Stimulated activated CD8-positive, alpha-beta memory T cell treated with anti-CD3 and anti-CD28 coated beads, Interleukin-15, amount 100 ng/mL, for 24 hours (primary cell): ENCODE measurements at regions not wholly inside any gene's neighbourhood (a gene's known extent, or its start where the extent isn't known, plus 50 kb on each side); places are given as distances from the start of the nearest gene placed in this dataset.

ENCODE experiments used
- DNase-seq: peaks from one replicate; pipeline ENCODE4 v3.0.0-alpha.2; 2020; ENCODE audit warnings: low read depth

DNA sequence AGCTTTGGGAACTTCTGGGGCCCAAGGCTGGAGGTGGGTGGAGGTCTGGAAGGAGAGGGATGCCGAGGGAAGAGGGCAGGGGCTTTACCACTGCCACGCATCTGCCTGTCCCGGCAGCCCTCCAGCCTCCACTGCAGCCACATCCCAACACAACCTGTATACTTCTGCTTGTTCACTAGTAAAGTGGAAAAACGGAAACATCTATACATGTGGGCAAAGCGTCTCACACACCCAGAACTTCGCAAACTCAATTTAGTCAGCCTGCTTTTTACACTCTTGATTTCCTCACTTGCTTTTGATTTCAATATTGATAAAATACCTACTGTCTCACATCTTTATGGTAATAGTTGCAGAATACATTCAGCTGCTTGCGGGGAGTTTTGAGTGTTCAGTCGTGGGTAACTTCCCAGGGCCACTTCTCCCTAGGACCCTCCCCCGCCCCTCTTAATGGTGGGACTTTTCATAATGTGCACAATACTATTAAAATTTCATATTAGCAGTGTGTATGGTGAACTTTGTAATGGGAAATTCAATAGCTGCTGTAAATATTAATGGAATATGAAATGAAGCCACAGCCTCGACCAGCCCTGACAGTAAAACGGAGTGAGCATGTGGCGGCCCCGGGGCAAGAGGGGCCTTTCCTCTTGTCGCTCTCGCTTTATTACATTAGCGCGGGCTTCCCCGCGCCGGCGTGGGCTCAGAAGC is 85.2 kb downstream of the NR2F2 start:
- no peak for DNase-seq

DNA sequence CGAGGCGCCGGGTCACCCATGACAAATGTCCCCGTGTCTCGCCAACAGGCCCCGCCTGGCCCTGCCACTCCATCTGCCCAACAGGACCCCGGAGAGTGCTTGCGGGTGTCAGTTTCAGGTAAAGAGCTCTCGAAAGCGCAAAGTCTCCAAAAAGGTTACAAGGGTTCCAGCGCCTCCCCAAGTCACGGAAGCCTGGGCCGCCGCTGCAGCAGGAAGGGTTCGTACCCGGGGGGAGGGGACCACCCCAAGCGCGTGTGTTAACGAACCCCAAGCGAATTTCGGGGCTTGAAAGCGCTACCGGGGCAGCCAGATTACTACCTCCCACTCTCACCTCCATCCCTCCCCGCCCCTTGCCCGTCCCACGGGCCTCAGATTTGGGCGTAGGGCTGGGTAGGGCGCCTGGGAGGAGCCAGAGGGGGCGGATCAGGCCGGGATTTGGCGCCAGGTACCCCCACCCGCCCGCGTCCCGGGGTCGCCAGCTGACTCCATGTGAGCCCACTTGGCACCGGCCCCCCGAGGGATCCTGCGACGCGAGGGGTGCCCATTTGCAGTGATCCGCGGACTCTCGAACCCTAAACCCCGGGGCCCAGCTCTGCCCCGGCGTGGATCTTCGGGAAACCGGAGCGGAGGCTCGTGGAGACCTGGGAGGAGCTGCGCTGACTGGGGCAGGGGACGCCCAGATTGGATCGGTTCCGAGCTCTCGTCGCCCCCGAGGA is 85.9 kb downstream of the NR2F2 start:
- DNase-seq: no peak

DNA sequence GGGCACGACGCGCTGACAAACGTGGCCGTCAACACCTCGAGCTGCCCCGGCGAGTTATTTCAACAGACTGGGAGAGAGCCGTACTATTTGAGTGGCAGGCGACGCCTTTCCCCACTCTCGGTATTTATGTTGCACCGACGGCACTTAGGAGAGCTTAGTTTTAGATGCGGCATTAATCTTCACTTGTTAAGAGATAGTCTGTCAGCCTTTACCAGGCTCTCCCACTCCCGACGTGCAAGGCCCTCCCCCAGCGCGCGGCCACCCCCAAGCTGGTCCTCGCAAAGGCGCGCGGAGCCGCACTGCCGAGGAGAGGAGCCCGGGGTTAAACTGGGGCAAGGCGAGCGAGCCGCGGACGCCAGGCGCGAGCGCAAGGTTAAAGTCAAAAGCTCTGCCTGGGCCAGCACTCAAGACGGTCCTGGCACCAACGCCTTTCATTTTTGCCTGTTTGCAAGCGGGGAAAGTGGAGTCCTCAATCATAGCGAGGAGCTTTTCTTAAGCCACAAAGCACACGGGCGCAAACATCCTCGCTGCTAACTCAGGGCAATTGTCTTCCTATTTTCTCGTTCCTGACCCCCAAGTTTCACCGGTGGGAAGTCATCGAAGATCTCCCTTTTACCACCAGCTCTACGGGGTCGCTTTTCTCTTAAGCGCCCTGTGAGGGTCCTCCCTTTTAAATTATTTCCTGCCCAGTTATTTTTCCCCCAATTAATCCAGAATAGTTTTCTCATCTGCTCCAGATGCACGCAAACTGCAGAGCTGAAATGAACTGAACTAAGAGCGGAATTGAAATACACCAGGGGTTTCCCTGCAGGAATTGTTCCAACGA is 86.6 kb downstream of the NR2F2 start:
- DNase-seq: no peak

DNA sequence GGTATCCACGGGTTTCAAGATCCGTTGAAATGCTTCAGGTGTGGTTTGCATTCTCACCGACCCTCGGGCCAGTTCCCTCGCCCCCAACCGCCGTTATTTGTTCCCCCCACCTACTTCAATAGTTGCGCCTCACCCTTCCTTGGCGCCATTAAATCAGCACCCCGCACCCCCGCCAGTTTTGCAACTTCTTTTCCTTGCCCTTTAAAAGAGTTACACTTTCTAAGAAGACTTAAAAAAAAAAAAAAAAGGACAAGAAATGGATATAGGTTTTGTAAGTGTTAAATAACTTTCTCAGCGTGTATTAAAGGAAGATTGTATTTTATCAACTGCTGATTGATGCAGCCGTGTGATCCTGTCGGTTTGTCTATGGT is 87.2 kb downstream of the NR2F2 start:
- DNase-seq: no peak

DNA sequence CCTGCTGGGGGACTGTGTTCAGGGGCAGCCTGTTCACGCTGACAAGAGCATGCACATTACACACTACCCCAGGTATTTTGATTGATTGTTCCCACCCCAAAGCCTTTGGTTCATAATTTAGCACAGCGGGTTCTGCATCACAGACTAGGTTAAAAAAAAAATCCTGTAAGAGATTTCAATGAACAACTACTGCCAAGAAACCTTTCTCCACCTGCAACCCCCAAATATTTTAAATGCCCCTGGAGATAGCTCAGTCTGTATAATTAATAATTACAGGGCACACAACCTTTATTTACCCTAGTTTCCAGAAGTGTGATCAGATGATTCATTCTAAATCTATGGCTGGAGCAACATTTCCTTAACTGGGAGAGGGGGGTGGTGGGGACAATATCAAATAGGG is 87.6 kb downstream of the NR2F2 start:
- no peak for DNase-seq

DNA sequence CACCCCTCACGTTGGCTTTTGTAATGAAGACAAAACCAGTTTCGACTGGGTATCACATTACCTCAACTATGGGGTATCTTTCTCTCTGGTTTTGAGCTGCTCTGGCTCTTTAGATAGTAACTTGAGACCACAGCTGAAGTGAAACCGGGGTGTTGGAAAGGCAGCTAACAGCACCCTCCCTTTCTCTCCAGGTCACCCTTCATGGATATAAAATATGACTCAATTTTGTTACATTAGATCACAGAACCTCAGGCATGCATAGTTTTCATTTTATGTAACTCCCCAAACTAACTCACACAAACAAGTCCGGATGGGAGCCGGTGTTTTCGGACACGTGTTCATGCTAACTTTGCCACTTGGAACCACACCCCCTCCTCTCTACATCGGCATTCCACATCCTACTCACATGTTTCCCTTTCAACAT is 90.7 kb downstream of the NR2F2 start:
- no peak for DNase-seq

DNA sequence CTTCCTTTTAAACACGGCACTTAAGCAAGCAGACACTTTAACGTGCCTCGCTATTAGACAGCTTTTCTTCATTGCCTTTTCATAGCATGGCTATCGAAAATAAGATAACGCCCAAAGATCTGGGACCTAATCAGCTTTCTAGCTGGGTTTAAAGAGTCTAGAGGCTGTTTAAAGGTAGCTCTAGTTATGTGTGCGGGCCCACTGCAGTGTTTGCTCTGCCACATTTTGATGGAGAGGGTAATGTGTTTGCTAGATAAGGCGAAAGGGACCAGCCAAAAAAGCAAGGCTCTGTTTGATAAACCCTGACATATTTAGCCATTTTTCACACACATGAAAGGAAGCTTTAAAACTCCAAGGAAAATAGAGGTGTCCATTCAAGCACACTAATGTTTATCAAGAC is 91.6 kb downstream of the NR2F2 start:
- no peak for DNase-seq

DNA sequence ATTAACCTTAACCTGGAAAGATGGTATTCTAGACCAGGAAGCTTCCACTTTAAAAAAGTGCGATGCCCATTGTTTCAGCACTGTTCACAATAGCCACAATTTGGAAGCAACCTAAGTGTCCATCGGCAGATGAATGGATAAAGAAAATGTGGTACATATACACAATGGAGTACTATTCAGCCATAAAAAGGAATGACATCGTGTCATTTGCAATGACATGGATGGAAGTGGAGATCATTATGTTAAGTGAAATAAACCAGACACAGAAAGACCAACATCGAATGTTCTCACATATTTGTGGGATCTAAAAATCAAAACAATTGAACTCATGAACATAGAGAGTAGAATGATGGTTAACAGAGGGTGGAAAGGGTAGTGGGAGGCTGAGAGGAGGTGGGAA is 94.2 kb downstream of the NR2F2 start:
- no peak for DNase-seq

DNA sequence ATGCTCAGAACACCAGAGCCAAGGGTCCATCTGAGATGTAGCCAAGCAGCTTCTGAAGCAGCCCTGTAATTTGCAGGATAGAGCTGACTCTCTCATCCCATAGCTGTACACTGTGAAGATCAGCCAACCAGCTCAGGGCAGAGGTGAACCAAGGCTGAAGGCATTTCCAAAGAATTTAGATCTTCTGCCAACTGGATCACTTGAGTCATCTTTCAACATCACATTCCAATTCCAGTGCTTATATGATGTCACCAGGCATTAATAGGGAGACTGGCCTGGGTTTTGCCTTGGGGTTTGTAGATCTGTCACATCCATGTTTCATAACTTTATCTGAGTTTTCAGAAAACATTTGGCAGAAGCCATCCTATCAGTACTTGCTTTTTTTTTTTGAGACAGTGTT is 98.2 kb downstream of the NR2F2 start:
- DNase-seq: no peak

DNA sequence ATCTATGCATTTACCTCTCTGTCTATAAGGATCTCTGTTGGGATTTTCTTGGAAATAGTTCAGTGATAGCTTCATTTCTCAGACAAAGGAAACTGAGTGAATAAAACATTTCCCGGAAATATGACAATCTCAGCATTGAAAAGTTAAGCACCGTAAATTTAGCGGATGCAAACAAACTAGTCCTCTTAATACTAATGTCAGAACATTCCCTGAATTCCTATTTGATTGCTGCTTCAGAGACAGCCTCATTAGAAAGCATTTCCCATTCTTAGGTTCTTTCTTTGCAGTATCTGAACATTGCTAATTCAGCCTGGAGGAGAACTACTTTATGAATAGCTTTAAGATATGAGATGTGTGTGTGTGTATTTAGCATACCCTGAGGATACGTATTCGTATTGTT is 101.3 kb downstream of the NR2F2 start:
- no peak for DNase-seq

DNA sequence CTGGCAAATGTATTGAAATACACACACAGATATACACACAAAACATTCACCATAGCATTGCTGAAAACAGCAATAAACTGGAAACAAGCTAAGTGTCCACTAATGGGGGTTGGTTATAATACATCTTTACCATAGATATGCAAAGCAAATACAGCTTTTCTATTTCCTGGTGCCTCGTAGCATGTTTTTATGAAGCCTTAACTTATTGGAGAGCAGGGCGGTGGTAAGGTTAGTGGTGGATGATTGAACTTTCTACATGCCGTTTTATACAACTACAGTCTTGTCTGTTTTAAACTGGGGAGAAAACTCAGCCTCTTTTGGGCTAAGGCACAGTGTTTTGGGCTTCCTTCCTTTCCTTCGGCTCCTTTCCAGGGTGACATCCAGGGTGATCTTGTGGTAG is 104.5 kb downstream of the NR2F2 start:
- no peak for DNase-seq

DNA sequence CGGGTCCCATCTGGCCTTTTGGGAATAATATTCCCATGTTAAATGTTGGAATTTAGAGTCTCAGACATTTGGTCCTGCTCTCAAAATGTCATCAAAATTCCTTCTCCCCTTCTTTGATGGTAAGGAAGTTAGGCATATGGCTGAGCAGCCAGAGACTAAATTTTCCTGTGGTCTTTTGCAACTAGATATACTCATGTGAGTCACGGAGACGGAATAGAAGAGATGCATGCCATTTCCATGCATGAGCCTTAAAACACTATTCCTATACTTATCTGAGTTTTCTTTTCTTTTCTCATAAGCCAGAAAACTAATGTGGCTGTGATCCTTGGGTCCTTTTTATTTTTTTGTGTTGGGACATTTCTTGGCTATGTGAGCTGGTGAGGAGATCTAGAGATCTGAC is 105.3 kb downstream of the NR2F2 start:
- DNase-seq: no peak

DNA sequence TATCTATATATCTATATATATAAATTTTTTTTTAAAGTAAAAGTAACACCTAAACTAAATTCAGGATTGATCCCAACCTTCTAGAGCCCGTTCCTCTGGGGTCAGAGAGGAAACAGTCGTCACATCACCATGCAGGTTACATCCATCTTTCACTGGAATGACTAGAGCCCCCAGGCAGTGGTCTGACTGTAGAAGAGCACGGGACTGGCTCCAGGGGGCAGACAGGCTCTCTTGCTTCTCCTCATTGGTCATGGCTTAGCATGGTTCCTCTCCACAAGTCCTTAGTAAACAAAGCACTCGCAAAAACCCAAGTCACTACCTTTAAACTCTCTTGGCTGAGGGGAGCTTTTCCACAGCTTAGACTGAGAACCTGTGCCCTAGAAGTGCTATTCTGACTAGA is 110.5 kb downstream of the NR2F2 start:
- DNase-seq: no peak

DNA sequence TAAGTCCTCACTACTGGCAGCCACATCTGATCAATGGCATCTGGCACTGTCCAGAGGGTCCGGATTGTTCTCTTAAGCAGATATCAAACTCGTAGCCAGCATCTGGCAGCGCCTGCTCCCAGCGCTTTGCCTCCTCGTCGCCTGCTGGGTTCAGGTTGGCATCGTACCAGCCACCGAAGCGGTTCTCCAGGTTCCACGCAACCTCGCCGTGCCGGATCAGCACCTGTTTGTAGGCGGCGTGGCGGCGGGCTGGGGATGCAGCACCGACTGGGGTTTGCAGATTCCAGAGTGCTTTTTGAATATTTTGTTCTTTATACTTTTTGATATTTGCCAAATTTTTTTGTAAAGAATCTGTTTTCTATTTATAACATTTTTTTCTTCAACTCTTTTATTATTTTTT is 111.6 kb downstream of the NR2F2 start:
- DNase-seq: no peak

DNA sequence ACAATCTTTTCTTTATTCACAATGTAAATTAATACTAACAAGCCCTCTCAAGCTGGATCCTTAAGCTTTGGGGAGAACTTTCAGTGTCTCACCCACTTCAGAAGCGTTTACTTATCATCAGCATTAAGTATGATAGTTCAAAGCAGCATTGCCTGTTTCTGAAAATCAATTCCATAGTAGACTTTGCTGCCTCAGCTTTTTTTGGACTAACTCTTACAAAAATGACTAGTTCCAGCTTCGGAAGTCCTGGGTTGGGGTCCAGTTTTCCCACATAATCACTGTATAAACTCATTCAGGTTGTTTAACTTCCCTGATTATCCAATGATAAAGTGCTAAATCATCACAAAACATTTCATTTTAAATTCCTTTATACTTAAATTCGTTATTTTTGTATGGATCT is 114.4 kb downstream of the NR2F2 start:
- DNase-seq: no peak

DNA sequence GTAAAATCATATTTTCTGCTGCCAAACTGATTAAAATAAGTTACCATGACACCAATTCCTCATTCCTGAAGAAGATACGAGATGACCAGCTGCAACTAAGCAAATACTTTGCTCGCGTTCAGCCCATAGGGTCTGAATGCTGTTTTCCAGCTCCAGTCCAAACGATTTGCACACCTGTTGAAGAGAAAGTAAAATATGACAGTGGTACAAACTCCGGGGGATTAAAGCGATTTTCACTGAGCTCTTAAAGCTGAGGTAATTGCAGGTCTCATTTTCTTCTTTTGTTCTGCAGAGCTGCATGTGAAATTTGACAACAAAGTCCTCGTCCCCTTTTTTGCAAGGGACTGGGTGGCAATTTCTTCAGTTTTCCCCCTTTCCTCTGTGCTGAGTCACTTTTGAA is 118.4 kb downstream of the NR2F2 start:
- no peak for DNase-seq

DNA sequence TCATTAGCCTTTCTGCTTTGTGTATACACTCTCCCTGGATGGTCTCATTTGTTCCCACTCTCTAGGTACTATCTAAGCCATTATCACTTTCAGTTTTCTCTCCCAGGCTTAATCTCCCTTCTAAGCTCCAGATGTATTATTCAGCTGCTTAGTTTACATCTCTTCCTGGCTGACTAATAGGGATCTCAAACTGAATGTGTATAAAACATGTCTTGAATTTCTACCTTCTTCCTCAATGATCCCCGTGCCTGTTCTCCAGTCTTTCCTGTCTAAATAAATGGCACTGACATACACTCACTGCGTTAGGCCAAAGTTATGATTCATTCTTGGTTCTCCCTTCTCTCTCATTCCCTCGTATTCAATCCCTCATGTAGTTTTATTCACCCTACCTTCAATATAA is 127.3 kb downstream of the NR2F2 start:
- no peak for DNase-seq

DNA sequence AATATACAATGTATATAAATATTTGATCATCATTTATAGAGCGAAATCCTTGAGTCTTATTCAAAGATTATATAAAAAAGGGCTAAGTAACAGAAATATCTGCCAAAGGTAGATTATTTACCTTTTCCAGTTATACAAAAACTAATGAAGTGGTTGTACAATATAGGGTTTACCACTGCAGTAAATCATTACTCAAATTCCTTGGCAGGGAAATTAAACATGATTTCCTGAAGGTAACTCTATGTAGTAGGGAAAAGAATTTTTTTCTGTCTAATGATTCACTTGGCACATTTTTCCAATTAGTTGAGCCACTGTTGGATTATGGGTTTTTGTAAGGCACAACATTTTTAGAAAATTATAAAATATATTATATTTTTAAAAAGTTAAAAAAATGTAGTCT is 129.6 kb downstream of the NR2F2 start:
- no peak for DNase-seq

DNA sequence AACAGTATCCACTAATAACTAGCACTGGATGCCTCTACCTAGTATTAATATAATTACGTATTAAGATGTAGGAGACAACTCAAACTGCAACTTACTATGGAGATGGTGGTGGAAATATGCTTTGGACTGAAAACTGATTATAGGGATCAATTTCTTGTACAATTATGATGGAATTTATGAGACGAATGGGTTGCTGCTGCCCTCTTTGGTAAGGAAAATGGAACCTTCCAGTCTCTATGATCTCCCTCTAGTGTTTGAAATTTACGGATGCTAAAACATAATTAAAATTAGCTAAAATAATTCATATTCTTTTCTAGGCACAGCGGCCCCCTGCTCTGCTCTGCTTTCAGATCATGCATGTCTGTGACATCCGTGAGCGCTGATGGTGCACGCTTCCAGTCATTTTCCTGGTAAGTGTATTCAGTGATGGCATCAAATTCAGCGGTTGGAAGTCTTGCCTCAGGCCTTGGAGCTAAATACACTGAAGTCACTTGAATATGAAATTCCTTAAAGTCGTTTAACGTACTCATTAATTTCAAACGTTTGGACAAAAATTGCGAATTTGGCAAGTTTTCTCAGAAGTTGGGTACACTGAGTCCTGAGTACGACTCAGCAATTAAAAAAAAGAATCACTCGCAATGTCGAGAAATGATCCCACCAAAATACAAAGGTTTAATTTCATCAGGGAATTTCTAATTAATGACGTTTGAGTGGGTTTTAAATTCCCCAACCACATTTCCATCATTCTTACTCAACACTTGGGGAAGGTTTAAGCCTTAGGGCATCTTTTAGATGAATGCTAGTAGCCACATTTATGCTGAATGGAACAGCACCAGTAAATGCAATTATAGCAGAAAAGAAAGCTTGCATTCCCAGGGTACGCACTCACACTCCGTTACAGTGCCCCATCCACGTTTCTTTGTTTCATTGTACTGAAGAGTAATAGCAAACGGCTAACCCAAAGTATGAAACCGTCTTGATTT is 132.6 kb downstream of the NR2F2 start:
- DNase-seq: no peak

DNA sequence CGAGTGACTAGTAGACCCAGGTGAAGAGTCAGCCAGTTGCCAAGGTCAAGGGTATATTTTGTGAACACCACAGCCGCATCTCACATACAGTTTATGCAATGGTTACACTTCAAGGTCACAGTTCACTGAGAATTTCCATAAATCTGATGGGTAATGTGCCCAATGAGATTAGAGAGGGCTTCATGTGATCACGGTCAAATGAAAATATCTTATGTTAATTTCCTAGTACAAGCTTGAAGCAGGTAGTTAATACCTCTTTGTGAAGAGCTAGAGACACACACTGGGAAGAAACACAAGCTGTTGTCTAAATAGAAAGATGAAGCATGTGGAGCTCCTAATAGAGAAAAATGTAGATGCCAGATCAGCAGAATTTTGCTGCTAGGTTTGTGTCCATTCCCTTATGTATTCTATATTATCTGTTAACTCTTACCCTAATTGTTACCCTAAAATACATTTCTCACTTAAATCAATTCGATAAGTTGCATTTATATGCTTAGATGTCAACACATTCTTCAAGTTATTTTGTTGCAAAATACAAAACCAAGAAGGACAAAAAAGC is 136.0 kb downstream of the NR2F2 start:
- no peak for DNase-seq

DNA sequence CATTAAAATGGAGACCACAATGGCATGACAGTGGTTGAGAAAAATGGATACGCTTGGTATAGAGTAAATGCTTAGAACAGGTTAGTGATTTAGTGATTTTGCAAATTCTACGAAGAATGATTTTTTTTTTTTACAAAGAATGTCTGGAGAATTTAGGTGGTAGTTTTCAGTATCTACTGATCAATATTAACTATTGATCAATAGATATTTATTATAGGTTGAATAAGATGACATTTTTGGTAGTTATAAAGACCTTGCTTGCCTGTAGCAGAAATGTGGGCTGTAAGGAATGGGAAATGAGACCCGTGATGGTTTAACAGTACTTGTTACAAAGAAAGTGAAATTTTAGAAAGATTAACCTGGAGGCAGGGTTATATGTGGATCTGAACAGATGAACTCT is 137.5 kb downstream of the NR2F2 start:
- no peak for DNase-seq
